HepG2 (cell line): ENCODE measurements at regions not wholly inside any gene's neighbourhood (a gene's known extent, or its start where the extent isn't known, plus 50 kb on each side); places are given as distances from the start of the nearest gene placed in this dataset.

Source experiments
- ATAC-seq: fragments of 200-7000 bp; cut with Tn5 transposase; 3 replicates; pipeline ENCODE4 v1.9.1; 2020; ENCODE audit warnings: mild to moderate bottlenecking, moderate library complexity
- BruUV-seq: library from RNA; stranded (reverse); fragments of 400-500 nt; replicated peaks from 2 replicates; lab custom pipeline; 2021; lab: Mats Ljungman, UMichigan
- CTCF ChIA-PET: fragments of 300-600 bp; formaldehyde crosslinking; extraction: SDS; loops from one replicate; lab custom pipeline; 2021; ENCODE audit warnings: low total read pairs, inconsistent platforms, low intra/inter-chr PET ratio; lab: Yijun Ruan, JAX
- POLR2A ChIA-PET: fragments of 350-600 bp; sonication (Branson Sonifier 250); formaldehyde crosslinking; loops from one replicate; lab custom pipeline; 2020; ENCODE audit warnings: antibody characterized with exemption, inconsistent platforms; lab: Yijun Ruan, JAX
- DNase-seq: peaks from one replicate; pipeline ENCODE4 v3.0.0-alpha.2; 2015; ENCODE audit warnings: low spot score
- FAIRE-seq: peaks from 3 replicates; lab custom pipeline; 2011; peaks lifted over from hg19 to GRCh38; lab: Jason Lieb, UNC
- H2AFZ ChIP-seq: one replicate; pipeline ENCODE4 v1.6.1; 2011; ENCODE audit warnings: low read length, inconsistent platforms
- H3K27ac ChIP-seq: fragments of 300-600 bp; 3 replicates; pipeline ENCODE4 v1.8.0; 2011; ENCODE audit warnings: mixed run types, mild to moderate bottlenecking, mixed read lengths, low read length, inconsistent platforms; ENCODE audit not compliant: insufficient read depth; ENCODE audit errors: extremely low read length
- H3K27me3 ChIP-seq, 2 experiments: fragments of 200-600 bp in 1 of 2; 2 replicates in 1 of 2; 3 replicates in 1 of 2; pipeline versions ENCODE4 v1.6.0 to v1.8.0; 2011; ENCODE audit warnings: low read length in 2 of 2, mild to moderate bottlenecking in 2 of 2, moderate library complexity in 2 of 2, inconsistent platforms in 1 of 2; ENCODE audit not compliant: insufficient read depth in 2 of 2, control insufficient read depth in 1 of 2
- H3K36me3 ChIP-seq, 2 experiments: fragments of 200-600 bp in 1 of 2; replicated peaks in 1 of 2; 2 replicates in 1 of 2; 3 replicates in 1 of 2; pipeline versions ENCODE4 v1.5.1 to v1.8.0; 2011; ENCODE audit warnings: low read length in 2 of 2, inconsistent platforms in 1 of 2; ENCODE audit not compliant: insufficient read depth in 2 of 2, control insufficient read depth in 1 of 2
- H3K4me1 ChIP-seq: 2 replicates; pipeline ENCODE4 v1.5.1; 2012; ENCODE audit warnings: low read length, inconsistent platforms; ENCODE audit not compliant: insufficient read depth
- H3K4me2 ChIP-seq: 2 replicates; pipeline ENCODE4 v1.6.0; 2011; ENCODE audit warnings: low read depth, low read length, inconsistent platforms
- H3K4me3 ChIP-seq, 3 experiments: fragments of 200-600 bp in 1 of 3; sonication (generic), shearing (Covaris generic) in 1 of 3; replicated peaks in 1 of 3; 2 replicates each; pipeline ENCODE4 v1.5.1; 2011 to 2016; ENCODE audit warnings: low read length in 3 of 3, inconsistent platforms in 2 of 3, low read depth in 2 of 3, mild to moderate bottlenecking in 2 of 3, control low read depth in 1 of 3, mixed read lengths in 1 of 3; ENCODE audit not compliant: insufficient read depth in 1 of 3
- H3K79me2 ChIP-seq: one replicate; pipeline ENCODE4 v1.6.1; 2011; ENCODE audit warnings: low read length, inconsistent platforms; ENCODE audit not compliant: insufficient read depth
- H3K9ac ChIP-seq: 2 replicates; pipeline ENCODE4 v1.6.0; 2011; ENCODE audit warnings: mild to moderate bottlenecking, low read depth, low read length, inconsistent platforms; ENCODE audit not compliant: insufficient read depth
- H3K9me3 ChIP-seq: 2 replicates; pipeline ENCODE4 v1.5.1; 2012; ENCODE audit warnings: mild to moderate bottlenecking, low read length
- H4K20me1 ChIP-seq: 2 replicates; pipeline ENCODE4 v1.6.0; 2011; ENCODE audit warnings: inconsistent platforms, mild to moderate bottlenecking, low read length, moderate library complexity; ENCODE audit not compliant: insufficient read depth
- GTF2F1 ChIP-seq: fragments of 150-350 bp; IDR thresholded peaks from 2 replicates; pipeline ENCODE4 v1.6.1; 2014; ENCODE audit warnings: low read length
- MYC ChIP-seq: sonication (generic); formaldehyde crosslinking; IDR thresholded peaks from 2 replicates; pipeline ENCODE4 v1.9.0; 2021; ENCODE audit warnings: missing genetic modification reagents, borderline replicate concordance
- NR2F2 ChIP-seq: IDR thresholded peaks from 2 replicates; pipeline ENCODE4 v1.6.1; 2012; ENCODE audit warnings: low read depth, inconsistent platforms, borderline replicate concordance
- PHF8 ChIP-seq: sonication (generic); formaldehyde crosslinking; IDR thresholded peaks from 2 replicates; pipeline ENCODE4 v1.5.0; 2020; ENCODE audit warnings: missing genetic modification reagents
- RERE ChIP-seq: IDR thresholded peaks from 2 replicates; pipeline ENCODE4 v1.6.1; 2016; ENCODE audit warnings: low read depth, missing genetic modification reagents, missing compliant biosample characterization
- SOX5 ChIP-seq: IDR thresholded peaks from 2 replicates; pipeline ENCODE4 v1.6.1; 2016; ENCODE audit warnings: borderline replicate concordance
- SRF ChIP-seq: IDR thresholded peaks from 2 replicates; pipeline ENCODE4 v1.6.1; 2011; ENCODE audit warnings: mild to moderate bottlenecking, low read depth, low read length, moderate library complexity
- ZFP41 ChIP-seq: sonication (generic); formaldehyde crosslinking; IDR thresholded peaks from 2 replicates; pipeline ENCODE4 v1.4.0; 2020; ENCODE audit warnings: mild to moderate bottlenecking, missing genetic modification reagents, borderline replicate concordance
- ZFY ChIP-seq: sonication (generic); formaldehyde crosslinking; IDR thresholded peaks from 2 replicates; pipeline ENCODE4 v1.4.0; 2020; ENCODE audit warnings: missing genetic modification reagents
- ZNF101 ChIP-seq: sonication (generic); formaldehyde crosslinking; IDR thresholded peaks from 2 replicates; pipeline ENCODE4 v1.4.0; 2020; ENCODE audit warnings: mild to moderate bottlenecking, low read depth, missing genetic modification reagents, borderline replicate concordance
- ZNF710 ChIP-seq: sonication (generic); formaldehyde crosslinking; IDR thresholded peaks from 2 replicates; pipeline ENCODE4 v1.5.0; 2020; ENCODE audit warnings: mild to moderate bottlenecking, missing genetic modification reagents, borderline replicate concordance
- ZNF775 ChIP-seq: sonication (generic); formaldehyde crosslinking; IDR thresholded peaks from 2 replicates; pipeline ENCODE4 v1.4.0; 2020; ENCODE audit warnings: missing genetic modification reagents, mild to moderate bottlenecking, moderate library complexity, borderline replicate concordance
- WGBS: methylation state at CpG from one replicate; pipeline ENCODE4 v1.1.6; 2017; ENCODE audit warnings: low lambda C conversion rate; 5-methylcytosine and 5-hydroxymethylcytosine counted together
- in situ Hi-C: cut with HindIII; loops from 2 replicates; pipeline ENCODE4 v1.10.0; 2017; ENCODE audit warnings: low pct_unique_long_range_greater_than_20kb; ENCODE audit not compliant: extremely low pct_ligation_motif_present
- intact Hi-C: fragments of 100-400 bp; cut with micrococcal nuclease; formaldehyde crosslinking; loops from one replicate; pipeline ENCODE4 v1.10.0; 2022; ENCODE audit not compliant: unreplicated experiment
- TF ChIP-seq, protein P1 (sequence below): IDR thresholded peaks from 2 replicates; pipeline ENCODE4 v1.6.1; 2016; ENCODE audit warnings: low read depth, borderline replicate concordance
- TF ChIP-seq, protein P2 (sequence below): IDR thresholded peaks from 2 replicates; pipeline ENCODE4 v1.6.1; 2018; ENCODE audit warnings: missing genetic modification reagents, mild to moderate bottlenecking, missing compliant biosample characterization
- TF ChIP-seq, protein P3 (sequence below): sonication (generic); formaldehyde crosslinking; IDR thresholded peaks from 2 replicates; pipeline ENCODE4 v1.4.0; 2020; ENCODE audit warnings: mild to moderate bottlenecking, missing genetic modification reagents

DNA sequence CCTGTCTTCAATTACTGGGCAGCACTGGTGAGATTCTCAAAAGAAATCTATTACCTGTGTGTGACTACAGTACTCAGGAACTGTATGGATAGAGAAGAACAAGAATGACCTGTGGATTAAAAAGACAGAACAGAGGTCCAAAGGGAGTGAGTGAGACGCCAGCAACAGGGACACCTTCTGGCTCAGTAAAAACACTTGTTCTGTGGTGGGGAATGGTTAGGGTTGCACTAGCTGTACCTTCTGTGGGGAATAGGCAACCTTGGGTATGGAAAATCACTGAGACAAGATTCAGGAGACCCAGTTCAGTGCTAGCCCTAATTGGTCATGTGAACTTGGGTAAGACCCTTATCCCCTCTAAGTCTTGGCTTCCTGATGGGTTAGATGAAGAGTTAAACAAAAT, 986.0 kb downstream of the TSN start:
- H3K4me1 ChIP-seq: no peaks in the 10 kb centered on the region
- in situ Hi-C loops (no loop called here), intact Hi-C loops (loop anchor here (10.0 kb wide), 1 partner anchor 307 kb away; no protein-coding TSS in a partner anchor)
- no peak overlapping the region for H3K9ac ChIP-seq
- H3K36me3 ChIP-seq: no peaks in the 10 kb centered on the region
- ChIA-PET POLR2A (no interaction called here), CTCF (no interaction called here)
- no peak overlapping the region for H2AFZ ChIP-seq
- no peaks in the 10 kb centered on the region for H3K79me2 ChIP-seq
- H3K27me3 ChIP-seq: no peaks in the 10 kb centered on the region
- no peak overlapping the region for H3K4me3 ChIP-seq
- DNase-seq: no peak
- H3K4me2 ChIP-seq: no peak overlapping the region
- WGBS: 3% methylated on average over 1 of the region's 1 CpG
- H4K20me1 ChIP-seq: no peaks in the 10 kb centered on the region
- no peaks in the 10 kb centered on the region; the same call in 1 of the 2 replicates for H3K9me3 ChIP-seq
- ATAC-seq: no peak
- no peak overlapping the region for H3K27ac ChIP-seq
- BruUV-seq: no TSS peak
- FAIRE-seq: no peak
- TF ChIP-seq, protein P1, sequence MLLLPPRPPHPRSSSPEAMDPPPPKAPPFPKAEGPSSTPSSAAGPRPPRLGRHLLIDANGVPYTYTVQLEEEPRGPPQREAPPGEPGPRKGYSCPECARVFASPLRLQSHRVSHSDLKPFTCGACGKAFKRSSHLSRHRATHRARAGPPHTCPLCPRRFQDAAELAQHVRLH (CRISPR knock-in tag): no peak
- TF ChIP-seq, protein P2, sequence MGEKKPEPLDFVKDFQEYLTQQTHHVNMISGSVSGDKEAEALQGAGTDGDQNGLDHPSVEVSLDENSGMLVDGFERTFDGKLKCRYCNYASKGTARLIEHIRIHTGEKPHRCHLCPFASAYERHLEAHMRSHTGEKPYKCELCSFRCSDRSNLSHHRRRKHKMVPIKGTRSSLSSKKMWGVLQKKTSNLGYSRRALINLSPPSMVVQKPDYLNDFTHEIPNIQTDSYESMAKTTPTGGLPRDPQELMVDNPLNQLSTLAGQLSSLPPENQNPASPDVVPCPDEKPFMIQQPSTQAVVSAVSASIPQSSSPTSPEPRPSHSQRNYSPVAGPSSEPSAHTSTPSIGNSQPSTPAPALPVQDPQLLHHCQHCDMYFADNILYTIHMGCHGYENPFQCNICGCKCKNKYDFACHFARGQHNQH (CRISPR knock-in tag): no peak
- TF ChIP-seq ZNF775 (CRISPR knock-in tag) (no peak), ZFP41 (CRISPR knock-in tag) (no peak), GTF2F1 (no peak), ZFY (CRISPR knock-in tag) (no peak), MYC (CRISPR knock-in tag) (no peak), ZNF710 (CRISPR knock-in tag) (no peak), SOX5 (CRISPR knock-in tag) (no peak), PHF8 (CRISPR knock-in tag) (no peak), NR2F2 (no peak), ZNF101 (CRISPR knock-in tag) (no peak), SRF (no peak), RERE (no peak)
- TF ChIP-seq, protein P3, sequence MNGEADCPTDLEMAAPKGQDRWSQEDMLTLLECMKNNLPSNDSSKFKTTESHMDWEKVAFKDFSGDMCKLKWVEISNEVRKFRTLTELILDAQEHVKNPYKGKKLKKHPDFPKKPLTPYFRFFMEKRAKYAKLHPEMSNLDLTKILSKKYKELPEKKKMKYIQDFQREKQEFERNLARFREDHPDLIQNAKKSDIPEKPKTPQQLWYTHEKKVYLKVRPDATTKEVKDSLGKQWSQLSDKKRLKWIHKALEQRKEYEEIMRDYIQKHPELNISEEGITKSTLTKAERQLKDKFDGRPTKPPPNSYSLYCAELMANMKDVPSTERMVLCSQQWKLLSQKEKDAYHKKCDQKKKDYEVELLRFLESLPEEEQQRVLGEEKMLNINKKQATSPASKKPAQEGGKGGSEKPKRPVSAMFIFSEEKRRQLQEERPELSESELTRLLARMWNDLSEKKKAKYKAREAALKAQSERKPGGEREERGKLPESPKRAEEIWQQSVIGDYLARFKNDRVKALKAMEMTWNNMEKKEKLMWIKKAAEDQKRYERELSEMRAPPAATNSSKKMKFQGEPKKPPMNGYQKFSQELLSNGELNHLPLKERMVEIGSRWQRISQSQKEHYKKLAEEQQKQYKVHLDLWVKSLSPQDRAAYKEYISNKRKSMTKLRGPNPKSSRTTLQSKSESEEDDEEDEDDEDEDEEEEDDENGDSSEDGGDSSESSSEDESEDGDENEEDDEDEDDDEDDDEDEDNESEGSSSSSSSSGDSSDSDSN (CRISPR knock-in tag): no peak
